H1 (cell line): ENCODE measurements at regions not wholly inside any gene's neighbourhood (a gene's known extent, or its start where the extent isn't known, plus 50 kb on each side); places are given as distances from the start of the nearest gene placed in this dataset.

Experiments used
- E2F6 ChIP-seq: IDR thresholded peaks from 2 replicates; pipeline ENCODE4 v1.6.1; 2012; ENCODE audit warnings: inconsistent platforms
- RNF2 ChIP-seq: fragments of 200-900, 300-1000 bp; sonication (generic); IDR thresholded peaks from 2 replicates; pipeline ENCODE4 v1.7.1; 2016; ENCODE audit warnings: borderline replicate concordance, low read depth, mild to moderate bottlenecking, antibody characterized with exemption, low read length; ENCODE audit not compliant: poor library complexity, severe bottlenecking; ENCODE audit errors: missing control alignments

GRCh38 chr12:13563743-13564125 lies 367.2 kb downstream of the EMP1 start (continued):
- TF ChIP-seq RNF2 (no peak), E2F6 (no peak)
